ENCODE measurements at regions not wholly inside any gene's neighbourhood (a gene's known extent, or its start where the extent isn't known, plus 50 kb on each side); places are given as distances from the start of the nearest gene placed in this dataset.

GRCh38 chr1:239261521-239261920, 124.8 kb upstream of the CHRM3 start:
- peaks cover 11% of the 10 kb centered on the region for H3K9me3 Mint-ChIP-seq (ENCODE audit: low read depth)
- no peak overlapping the region for H3K27ac Mint-ChIP-seq
- no peak for DNase-seq (ENCODE audit: low spot score, unreplicated experiment)
- TF ChIP-seq, protein P1, sequence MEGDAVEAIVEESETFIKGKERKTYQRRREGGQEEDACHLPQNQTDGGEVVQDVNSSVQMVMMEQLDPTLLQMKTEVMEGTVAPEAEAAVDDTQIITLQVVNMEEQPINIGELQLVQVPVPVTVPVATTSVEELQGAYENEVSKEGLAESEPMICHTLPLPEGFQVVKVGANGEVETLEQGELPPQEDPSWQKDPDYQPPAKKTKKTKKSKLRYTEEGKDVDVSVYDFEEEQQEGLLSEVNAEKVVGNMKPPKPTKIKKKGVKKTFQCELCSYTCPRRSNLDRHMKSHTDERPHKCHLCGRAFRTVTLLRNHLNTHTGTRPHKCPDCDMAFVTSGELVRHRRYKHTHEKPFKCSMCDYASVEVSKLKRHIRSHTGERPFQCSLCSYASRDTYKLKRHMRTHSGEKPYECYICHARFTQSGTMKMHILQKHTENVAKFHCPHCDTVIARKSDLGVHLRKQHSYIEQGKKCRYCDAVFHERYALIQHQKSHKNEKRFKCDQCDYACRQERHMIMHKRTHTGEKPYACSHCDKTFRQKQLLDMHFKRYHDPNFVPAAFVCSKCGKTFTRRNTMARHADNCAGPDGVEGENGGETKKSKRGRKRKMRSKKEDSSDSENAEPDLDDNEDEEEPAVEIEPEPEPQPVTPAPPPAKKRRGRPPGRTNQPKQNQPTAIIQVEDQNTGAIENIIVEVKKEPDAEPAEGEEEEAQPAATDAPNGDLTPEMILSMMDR (IDR thresholded peaks at IDR 0.05; ENCODE audit: unreplicated experiment), result no peak
- H3K36me3 Mint-ChIP-seq (ENCODE audit: insufficient read depth), result no peaks in the 10 kb centered on the region
- H3K27me3 Mint-ChIP-seq, result no peaks in the 10 kb centered on the region
- H3K4me3 Mint-ChIP-seq (ENCODE audit: low read depth), result no peak overlapping the region
- H3K4me1 Mint-ChIP-seq (ENCODE audit: low read depth), result no peaks in the 10 kb centered on the region

DNA sequence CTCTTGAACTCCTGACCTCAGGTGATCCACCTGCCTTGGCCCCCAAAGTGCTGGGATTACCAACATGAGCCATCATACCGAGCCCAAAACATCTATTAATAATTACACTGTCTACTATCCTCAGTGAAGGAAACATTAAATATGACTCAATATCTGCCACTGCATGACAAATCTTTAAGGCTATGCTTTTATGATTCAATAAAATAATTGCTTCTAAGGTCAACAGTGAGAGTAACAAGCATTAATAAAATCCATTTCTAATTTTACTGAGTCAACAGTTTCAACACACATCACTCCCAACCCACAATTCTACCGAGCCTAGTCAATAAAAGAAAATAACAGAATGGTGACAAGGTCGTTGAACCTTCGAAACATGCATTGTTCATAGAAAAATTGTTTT, 125.5 kb upstream of the CHRM3 start:
- no peaks in the 10 kb centered on the region for H3K36me3 Mint-ChIP-seq (ENCODE audit: insufficient read depth)
- H3K27me3 Mint-ChIP-seq, result no peaks in the 10 kb centered on the region
- no peak overlapping the region for H3K27ac Mint-ChIP-seq
- H3K4me3 Mint-ChIP-seq (ENCODE audit: low read depth), result no peak overlapping the region
- peaks cover 14% of the 10 kb centered on the region for H3K9me3 Mint-ChIP-seq (ENCODE audit: low read depth)
- H3K4me1 Mint-ChIP-seq (ENCODE audit: low read depth), result no peaks in the 10 kb centered on the region
- DNase-seq (ENCODE audit: low spot score, unreplicated experiment), result no peak
- TF ChIP-seq, protein P1 (IDR thresholded peaks at IDR 0.05; ENCODE audit: unreplicated experiment), result no peak

GRCh38 chr1:239255628-239256160, 130.7 kb upstream of the CHRM3 start:
- TF ChIP-seq, protein P1 (IDR thresholded peaks at IDR 0.05; ENCODE audit: unreplicated experiment), result no peak
- H3K9me3 Mint-ChIP-seq (ENCODE audit: low read depth), result peaks cover 14% of the 10 kb centered on the region
- H3K27me3 Mint-ChIP-seq, result no peaks in the 10 kb centered on the region
- no peak overlapping the region for H3K27ac Mint-ChIP-seq
- no peaks in the 10 kb centered on the region for H3K4me1 Mint-ChIP-seq (ENCODE audit: low read depth)
- no peaks in the 10 kb centered on the region for H3K36me3 Mint-ChIP-seq (ENCODE audit: insufficient read depth)
- DNase-seq (ENCODE audit: low spot score, unreplicated experiment), result no peak
- no peak overlapping the region for H3K4me3 Mint-ChIP-seq (ENCODE audit: low read depth)

DNA sequence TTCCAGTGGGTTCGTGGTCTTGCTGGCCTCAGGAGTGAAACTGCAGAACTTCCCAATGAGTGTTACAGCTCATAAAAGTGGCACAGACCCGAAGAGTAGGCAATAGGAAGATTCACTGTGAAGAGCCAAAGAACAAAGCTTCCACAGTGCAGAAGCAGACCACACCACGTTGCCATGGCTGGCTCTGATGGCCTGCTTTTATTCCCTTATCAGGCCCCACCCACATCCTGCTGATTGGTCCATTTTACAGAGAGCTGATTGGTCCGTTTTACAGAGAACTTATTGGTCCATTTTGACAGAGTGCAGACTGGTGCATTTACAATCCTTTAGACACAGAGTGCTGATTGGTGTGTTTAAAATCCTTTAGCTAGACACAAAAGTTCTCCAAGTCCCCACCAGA, 131.4 kb upstream of the CHRM3 start:
- TF ChIP-seq, protein P1 (IDR thresholded peaks at IDR 0.05; ENCODE audit: unreplicated experiment), result no peak
- Mint-ChIP-seq H3K9me3 (ENCODE audit: low read depth) (peaks cover 14% of the 10 kb centered on the region), H3K4me3 (ENCODE audit: low read depth) (no peak overlapping the region), H3K27me3 (no peaks in the 10 kb centered on the region), H3K4me1 (ENCODE audit: low read depth) (no peaks in the 10 kb centered on the region), H3K36me3 (ENCODE audit: insufficient read depth) (no peaks in the 10 kb centered on the region), H3K27ac (no peak overlapping the region)
- no peak for DNase-seq (ENCODE audit: low spot score, unreplicated experiment)

- DNase-seq (ENCODE audit: low spot score, unreplicated experiment), result no peak
- no peaks in the 10 kb centered on the region for H3K36me3 Mint-ChIP-seq (ENCODE audit: insufficient read depth)
- TF ChIP-seq, protein P1 (IDR thresholded peaks at IDR 0.05; ENCODE audit: unreplicated experiment), result no peak
- H3K9me3 Mint-ChIP-seq (ENCODE audit: low read depth), result peaks cover 14% of the 10 kb centered on the region
- H3K4me3 Mint-ChIP-seq (ENCODE audit: low read depth), result no peak overlapping the region
- H3K4me1 Mint-ChIP-seq (ENCODE audit: low read depth), result no peaks in the 10 kb centered on the region
- no peak overlapping the region for H3K27ac Mint-ChIP-seq
- no peaks in the 10 kb centered on the region for H3K27me3 Mint-ChIP-seq
These were observed 133.3 kb upstream of the CHRM3 start for GRCh38 chr1:239253032-239253431.

Data from progenitor cell of endocrine pancreas (in vitro differentiated cells).